GM19395 (cell line): ENCODE measurements at regions not wholly inside any gene's neighbourhood (a gene's known extent, or its start where the extent isn't known, plus 50 kb on each side); places are given as distances from the start of the nearest gene placed in this dataset.

Experiments used
- ATAC-seq: cut with Tn5 transposase; IDR thresholded peaks from one replicate; pipeline ENCODE4 v1.9.1; 2021; ENCODE audit warnings: mild to moderate bottlenecking, moderate library complexity; ENCODE audit not compliant: unreplicated experiment

DNA sequence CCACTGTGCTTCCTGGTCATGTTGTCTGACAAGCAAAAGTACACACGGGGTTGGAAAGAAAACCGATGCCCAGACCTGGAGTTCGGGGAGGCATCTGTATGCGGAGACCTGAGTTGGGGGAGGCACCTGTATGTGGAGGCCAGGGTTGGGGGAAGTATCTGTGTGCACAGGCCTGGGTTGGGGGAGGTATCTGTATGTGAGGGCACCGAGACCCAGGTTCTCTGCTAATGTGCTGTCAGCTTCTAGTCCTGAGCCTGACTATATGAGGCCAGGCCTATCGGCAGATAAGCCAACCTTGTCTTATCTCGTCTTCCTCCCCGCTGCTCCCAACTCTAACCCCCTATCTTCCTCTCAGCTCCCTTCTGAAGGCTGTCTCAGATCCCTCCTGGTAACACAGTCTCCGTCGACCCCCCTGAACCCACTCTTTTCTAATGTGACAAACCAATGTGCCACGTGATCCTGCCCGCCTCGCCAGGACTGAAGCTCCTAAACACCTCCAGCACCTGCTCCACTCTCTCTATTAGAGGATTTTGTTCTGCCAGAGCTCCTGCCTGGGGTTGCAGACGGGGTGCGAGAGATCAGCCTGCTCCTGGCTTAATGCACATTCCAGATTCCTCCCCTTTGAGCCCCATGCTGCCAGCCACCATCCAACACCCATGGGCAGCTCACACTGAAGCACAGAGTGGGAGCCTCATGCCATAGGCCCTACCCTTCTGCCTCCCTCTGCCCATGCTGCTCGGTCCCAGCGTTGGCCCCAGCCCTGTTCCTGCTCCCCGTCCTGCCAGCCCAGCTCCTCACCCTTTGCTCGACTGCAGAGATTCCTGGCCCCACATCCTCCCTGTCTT lies 188.4 kb downstream of the SH3BP4 start:
- no peak for ATAC-seq

DNA sequence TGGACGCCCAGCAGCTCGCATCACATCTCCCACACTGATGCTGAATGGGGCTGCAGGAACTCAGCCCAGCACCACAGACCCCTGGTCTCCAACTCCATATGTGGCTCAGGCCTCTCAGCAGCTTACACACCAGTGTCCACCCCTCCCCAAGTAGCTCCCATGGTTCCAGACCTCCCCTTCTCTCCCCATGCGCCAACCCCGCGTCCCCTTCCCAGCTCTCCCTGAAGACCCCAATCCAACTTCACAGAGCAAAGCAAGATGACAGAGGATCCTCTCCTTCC lies 188.9 kb downstream of the SH3BP4 start:
- no peak for ATAC-seq

DNA sequence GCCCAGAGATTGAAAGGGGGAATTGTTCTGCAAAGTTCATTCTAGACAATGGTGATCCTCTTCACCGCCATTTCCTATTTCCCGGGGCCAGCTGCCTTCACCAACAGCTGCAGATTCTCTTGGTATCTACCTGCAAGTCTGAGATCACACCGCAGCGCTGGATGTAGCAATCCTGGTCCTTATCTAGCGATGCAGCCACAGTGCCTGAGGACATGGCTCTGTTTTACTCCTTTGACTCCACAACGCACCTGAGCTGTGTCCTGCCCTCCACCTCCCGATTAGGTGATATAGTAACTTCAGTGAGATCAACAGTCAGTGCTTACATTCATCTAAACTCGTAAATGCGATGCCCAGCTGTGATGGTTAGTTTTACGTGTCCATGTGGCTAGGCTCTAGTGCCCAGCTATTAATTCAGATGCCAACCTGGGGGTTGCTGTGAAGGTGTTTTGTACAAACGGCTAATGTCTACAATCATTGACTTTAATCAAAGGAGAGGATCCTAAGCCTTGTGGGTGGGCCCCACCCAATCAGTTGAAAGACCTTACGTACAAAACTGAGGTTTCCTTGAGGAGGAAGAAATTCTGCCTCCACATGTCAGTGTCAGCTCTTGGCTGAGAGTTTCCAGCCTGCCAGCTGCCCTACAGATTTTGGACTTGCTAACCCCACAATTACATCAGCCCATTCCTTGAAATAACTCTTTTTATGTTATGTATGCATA lies 189.8 kb downstream of the SH3BP4 start:
- ATAC-seq: no peak

DNA sequence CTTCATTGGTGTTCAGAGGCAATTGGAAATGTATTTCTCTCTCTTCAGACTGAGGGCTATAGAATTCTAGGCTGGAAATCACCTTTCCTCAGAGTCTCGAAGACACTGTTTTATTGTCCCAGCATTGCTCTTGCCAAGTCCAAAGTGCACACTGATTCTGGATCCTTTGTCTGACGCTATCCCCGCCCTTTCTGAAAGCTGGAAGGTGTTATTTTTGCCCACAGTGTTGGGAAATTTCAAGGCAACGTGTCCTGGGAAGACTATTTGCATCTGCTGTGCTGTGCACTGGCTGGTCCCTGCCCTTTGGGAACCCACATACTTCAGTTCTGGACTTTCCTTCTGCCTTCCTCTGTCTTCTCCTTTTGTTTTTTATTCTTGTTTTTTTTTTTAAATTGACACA lies 190.8 kb downstream of the SH3BP4 start:
- no peak for ATAC-seq

DNA sequence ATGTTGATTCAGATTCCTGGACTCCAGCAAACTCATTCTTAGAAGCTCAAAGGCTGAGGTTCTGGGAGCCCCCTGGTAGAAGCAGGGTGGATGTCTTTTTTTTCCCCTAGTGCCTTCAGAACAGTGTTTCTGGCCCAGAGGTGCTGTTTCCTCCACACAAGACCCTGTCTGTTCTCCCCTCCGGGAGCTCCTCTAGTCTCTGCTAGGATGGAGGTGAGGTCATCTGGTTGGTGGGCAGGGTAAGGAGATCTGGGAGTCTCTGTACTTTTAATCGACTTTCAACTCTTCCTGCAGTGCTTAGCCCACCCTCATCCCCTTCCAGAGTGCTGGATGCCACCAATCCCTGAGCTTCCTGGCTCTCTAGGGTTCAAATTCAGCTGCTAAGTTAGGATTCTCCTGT lies 192.0 kb downstream of the SH3BP4 start:
- ATAC-seq: no peak

DNA sequence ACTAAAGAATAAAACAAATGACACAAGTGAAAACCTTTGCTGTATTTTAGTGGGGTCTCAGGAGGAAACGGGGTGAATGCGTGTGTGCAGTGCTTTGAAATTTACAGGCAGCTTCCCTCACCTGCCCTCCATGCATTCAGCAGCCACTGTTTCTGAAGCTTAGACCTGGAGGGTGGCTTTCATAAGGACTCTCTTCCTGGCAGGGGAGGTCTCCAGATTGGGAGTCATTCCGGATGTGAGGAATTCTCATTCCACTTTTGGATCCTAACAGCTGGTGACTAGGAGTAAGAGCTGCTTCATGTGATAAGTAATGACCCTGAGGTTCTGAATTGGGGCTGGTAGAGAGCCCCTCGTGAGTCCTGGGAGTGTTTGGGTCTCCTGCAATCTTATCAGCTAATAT lies 192.5 kb downstream of the SH3BP4 start:
- ATAC-seq: no peak

DNA sequence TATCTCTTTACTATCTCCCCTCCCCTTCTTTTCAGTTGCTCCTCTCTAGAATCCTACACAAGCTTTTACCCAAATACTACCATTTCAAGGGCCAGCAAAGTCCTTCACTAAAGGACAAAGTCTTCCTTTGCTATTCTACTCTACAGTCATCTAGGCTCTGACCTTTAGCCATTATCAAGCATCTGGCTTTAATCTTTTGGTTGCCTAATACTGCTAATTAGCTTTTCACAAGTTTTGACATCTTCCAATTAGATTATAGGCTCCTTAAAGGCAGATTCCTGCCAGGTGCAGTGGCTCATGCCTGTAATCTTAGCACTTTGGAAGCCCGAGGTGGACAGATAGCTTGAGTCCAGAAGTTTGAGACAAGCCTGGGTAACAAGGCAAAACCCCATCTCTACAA lies 194.4 kb downstream of the SH3BP4 start:
- ATAC-seq: no peak

DNA sequence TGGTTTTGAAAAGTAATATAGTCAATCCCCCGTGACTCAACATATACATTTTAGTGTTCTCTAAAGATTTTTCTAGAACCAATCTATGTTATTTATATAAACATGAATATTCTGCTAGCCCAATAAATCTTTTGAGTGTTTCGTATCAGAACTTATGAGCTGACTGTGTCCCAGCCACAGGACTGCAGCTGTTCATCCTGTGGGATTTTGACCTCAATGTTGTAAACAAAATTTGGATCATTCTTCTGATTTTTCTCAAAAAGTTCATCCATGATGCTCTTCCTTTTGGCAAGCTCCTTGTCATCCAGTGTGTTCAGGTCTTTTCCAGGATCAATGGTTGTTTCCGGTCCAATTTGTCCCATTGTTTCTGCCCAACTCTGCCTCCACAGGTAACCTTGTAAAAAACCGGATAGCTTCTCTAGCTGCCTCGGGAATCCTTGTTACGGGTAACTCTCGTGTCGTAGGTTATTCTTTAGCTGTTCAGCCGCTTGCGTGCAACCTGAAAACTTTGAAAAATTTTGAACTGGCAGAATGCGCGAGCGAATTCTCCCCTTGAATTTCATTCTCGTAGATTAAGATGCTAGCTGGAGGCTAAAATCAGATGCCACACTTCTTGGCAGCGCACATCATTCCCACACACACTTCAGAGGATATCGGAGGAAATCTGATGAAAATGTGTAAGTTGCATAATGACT lies 195.2 kb downstream of the SH3BP4 start:
- no peak for ATAC-seq

DNA sequence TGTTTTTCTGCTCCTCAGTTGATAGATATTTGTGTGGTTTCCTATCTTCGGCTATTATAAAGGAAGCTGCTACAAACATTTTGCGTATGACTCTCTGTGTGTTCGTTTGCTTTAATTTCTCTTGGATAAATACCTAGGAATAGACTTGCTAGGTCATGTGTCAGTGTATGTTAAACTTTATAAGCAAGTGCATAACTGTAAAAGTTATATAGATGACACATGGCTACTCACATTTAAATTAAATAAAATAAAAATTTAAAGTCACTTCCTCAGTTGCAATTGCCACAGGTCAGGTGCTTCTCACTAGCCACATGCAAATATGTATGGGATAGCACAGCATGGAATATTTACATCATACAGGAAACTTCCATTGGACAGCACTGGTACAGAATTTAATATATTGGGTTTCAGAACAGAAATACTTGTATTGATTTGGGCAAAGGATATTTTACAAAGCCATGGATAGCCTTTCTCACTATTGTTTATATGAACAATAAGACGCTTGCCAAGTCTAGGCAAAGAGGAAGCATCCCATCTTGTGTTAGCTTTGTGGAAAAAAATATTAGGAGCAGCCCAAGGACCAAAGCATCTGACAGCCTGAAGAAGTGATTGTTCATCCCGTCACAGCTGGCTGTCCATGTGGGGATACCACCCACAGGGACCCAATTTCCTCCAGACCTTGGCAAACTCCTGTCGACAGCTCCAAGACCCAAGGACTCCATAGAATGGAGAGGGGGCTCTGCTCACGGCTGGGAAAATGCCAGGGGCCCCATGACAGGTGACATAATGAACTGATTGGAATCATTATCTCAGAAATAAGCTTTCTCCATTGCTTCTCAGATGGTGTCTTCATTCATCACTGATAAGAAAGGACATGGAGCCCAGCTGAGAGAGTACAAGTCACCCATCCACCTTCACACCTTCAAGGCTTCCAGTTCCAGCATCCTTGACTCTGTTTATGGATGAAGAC lies 196.7 kb downstream of the SH3BP4 start:
- no peak for ATAC-seq

DNA sequence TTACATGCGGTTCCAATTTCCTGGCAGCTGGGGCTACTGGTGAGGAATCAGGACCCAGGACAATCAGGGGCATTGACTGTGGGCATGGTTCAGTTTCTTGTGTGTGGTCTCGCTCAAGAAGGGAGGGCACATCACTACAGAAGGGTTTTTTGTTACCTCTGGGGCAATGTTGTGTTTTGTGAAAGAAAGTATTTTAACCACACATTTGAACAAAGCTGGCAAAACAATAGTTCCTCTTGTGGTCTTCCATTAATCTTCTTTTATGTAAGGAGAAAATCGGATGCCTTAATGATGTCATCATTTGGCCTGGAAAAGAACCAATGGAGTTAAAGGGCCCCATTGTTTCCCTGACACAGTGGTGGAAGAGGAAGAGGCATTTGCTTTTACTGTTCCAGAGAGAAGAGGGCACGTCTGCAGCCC lies 197.4 kb downstream of the SH3BP4 start:
- no peak for ATAC-seq

DNA sequence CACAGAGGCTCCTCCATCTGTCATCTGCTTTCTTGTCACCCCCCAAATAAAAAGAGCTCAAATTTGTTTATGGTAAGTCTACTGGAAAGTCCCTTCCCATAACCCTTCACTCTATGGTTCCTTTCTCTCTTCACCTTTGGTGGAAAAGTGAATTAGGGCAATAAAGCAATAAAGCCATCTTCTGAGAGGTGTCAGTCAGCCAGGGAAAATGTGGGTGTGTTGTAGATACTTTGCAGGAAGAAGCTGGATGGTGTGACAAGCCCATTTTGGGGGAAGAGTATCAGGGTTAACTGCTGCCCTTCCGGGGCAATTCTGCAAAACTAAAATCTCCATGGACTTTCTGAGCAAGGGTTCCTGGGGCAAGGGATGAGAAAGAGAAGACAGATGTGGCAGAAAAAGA lies 197.9 kb downstream of the SH3BP4 start:
- no peak for ATAC-seq

DNA sequence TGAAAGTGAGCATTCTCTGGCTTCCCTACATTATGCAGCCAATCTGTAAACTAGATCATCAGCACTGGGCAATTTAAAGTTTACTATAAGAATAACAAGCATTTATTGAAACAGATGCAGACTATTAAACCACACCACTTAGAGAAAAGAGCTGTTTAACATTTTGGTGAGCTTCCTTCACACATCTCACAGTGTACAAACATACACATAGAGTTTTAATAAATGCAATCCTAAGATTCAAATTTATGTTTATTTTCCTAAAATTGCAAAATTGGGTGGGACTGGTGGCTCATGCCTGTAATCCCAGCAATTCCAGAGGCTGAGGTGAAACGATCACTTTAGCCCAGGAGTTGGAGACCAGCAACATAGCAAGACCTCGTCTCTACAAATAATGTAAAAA lies 199.3 kb downstream of the SH3BP4 start:
- ATAC-seq: no peak

DNA sequence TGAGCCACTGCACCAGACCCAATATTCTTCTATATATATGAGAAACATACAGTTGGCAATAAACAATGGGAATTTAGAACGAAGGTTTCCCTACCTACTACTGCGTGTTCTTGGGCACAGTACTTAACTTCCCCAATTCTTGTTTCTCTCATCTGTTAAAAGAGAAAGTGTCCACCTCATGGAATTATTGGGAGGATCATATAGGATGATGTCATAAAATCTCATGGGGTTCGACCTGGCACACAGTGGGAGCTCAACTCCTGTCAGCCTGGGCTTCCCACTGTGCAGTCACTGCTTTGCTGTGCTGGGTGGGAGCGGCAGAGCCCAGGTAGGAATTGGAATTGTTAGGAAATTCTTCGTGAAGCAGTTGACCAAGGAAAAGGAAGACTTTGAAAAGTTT lies 203.3 kb downstream of the SH3BP4 start:
- no peak for ATAC-seq

DNA sequence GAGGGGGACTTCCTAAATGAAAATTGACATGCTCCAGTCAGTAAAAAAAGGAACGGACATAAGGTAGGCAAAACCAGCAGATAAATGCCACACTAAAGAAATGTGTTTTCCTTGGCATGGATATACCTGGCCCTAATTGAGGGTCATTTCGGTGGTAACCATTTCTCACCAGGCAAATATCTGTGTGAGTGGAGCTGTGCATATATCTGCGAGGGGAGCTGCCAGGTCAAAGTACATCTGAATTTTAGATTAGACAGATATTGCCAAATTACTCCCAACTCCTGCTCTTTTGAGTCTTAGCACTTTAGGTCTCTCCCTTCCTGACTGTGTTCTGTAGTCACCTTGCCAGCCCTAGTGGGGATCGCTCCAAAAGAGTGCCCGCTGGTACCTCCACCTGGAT lies 204.2 kb downstream of the SH3BP4 start:
- ATAC-seq: no peak

DNA sequence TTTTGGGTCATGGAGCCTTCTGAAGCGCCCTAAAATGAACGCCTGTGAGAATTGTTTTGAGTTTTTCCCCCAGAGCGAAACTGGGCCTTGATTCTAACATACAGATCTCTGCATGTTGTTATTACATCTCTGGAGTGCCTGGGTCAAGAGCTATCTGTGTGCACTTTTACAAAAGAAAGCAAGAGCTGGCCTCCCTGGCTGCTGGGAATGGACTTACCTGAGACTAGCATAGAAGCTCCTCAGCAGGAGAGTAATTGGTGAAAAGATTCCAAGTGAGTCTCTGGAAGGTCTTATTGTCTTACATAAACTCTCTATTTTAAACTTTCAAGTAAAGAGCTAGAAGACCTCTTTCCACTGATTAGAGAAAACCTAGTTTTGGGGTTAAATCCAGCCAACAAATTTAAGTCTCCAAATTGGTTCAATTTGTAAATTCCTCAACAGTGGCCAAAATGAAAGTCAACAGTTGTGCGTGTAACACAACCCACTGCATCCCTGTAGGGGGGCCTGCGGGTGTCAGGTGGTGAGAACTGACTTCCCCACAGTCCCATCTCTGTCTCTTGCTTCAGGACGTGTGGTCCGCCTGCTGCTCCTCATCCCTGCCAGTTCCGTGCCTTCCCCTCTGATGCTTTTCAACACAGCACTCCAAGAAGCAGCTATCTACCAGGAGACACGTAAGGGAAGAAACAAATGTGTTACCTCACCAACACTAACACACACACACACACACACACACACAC lies 206.1 kb downstream of the SH3BP4 start:
- ATAC-seq: no peak

DNA sequence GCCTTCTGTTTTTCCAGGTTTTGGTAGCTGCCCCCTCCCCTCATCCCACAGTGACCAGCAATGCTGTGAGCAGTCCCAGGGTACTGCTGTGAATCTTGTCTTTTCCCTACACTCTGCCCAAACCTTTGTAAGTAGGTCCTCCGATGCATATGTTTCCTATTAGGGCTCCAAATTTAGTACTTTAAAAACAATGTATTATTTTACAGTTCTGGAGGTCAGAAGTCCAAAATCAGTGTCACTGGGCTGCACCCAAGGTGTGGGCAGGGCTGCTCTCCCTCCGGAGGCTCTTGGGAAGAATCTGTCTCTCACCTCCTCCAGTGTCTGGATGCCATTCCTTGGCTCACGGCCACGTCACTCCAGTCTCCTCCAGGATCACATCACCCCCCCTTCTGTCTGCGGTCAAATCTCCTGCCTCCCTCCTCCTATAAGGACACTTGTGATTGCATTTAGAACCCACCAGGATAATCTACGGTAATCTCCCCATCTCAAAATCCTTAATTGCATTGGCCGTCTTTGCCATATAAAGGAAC lies 208.5 kb downstream of the SH3BP4 start:
- ATAC-seq: no peak

DNA sequence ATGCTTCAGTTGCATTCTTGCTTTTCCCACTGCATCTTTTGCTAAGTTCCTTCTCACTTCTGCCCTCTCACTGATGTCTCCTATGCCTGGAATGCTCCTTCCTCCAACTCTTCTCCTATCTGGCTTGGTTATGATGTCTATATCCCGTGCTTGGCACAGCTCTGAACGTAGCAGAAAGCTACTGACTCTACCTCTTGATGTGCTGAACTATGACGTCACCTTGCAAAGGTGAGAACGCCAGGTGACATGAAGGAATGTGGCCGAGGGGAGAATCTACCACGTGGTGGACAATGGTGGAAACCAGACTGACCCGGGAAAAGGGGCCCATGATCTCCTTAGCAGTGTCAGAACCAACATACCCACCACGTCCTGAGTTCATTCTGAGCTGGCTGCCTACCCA lies 209.7 kb downstream of the SH3BP4 start:
- no peak for ATAC-seq

DNA sequence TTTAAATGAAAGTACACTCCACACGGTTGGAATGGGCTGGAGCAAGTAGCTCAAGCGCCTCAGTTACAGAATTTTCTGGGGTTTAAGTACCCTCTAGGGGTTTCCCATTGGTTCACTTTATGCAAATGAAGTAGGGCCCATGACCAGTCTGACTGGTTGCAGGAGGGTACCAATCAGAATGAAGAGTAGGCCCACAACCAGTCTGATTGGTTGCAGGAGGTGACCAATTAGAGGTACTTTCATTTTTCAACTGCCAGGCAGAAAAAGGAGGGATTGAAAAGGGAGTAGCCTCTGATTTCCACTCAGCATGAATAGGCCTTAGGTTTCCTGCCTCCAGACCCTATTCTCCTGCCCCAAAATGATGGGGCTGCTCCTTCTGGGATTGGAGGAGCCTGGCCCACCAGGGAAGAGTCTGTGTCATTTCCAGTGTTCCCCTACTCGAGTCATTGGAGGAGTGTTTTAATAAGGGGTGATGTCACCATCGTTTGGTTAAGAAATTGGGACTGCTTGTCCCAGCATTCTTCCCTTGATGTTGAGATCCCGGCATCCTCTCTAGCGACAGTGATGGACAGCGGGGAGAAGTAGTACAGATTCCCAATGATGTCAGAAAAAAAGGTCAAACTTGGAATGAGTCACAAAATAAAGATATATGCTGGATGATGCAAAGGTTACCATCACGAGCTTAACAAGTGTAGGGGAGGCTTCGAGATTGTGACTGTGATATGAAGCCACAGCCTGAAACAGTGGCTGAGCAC lies 210.4 kb downstream of the SH3BP4 start:
- ATAC-seq: no peak

DNA sequence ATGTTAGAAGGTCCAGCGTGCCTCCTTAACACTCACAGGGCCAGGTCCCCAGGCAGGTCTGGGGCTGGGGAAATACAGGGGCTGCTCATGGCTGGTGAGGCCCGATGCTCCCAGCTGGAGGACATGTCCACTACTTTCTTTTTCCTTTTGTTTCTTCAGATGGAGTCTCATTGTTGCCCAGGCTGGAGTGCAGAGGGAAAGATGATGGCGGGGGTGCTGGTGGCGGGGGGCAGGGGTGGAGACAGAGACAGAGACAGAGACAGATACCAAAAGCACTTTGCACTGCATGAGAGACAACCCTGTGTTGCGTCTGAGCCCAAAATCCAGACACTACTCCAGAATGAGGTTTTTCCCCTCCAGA lies 211.0 kb downstream of the SH3BP4 start:
- ATAC-seq: no peak
